ENCODE measurements at regions not wholly inside any gene's neighbourhood (a gene's known extent, or its start where the extent isn't known, plus 50 kb on each side); places are given as distances from the start of the nearest gene placed in this dataset.

GRCh38 chr6:169372589-169372988 lies 118.9 kb upstream of the THBS2 start:
- TF ChIP-seq, protein P1, sequence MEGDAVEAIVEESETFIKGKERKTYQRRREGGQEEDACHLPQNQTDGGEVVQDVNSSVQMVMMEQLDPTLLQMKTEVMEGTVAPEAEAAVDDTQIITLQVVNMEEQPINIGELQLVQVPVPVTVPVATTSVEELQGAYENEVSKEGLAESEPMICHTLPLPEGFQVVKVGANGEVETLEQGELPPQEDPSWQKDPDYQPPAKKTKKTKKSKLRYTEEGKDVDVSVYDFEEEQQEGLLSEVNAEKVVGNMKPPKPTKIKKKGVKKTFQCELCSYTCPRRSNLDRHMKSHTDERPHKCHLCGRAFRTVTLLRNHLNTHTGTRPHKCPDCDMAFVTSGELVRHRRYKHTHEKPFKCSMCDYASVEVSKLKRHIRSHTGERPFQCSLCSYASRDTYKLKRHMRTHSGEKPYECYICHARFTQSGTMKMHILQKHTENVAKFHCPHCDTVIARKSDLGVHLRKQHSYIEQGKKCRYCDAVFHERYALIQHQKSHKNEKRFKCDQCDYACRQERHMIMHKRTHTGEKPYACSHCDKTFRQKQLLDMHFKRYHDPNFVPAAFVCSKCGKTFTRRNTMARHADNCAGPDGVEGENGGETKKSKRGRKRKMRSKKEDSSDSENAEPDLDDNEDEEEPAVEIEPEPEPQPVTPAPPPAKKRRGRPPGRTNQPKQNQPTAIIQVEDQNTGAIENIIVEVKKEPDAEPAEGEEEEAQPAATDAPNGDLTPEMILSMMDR (IDR thresholded peaks at IDR 0.05): no peak
- no peak for TF ChIP-seq POLR2A (IDR thresholded peaks at IDR 0.05)
